Femur (tissue), 1 donor: ENCODE measurements at regions not wholly inside any gene's neighbourhood (a gene's known extent, or its start where the extent isn't known, plus 50 kb on each side); places are given as distances from the start of the nearest gene placed in this dataset.
"Not testable (repeated sequence)": the region's sequence is repeated elsewhere in the genome, so short reads cannot be mapped to it uniquely, and the experiment has no call there.

Experiments
- DNase-seq: peaks from one replicate; pipeline ENCODE4 v3.0.0-alpha.2; 2017

DNA sequence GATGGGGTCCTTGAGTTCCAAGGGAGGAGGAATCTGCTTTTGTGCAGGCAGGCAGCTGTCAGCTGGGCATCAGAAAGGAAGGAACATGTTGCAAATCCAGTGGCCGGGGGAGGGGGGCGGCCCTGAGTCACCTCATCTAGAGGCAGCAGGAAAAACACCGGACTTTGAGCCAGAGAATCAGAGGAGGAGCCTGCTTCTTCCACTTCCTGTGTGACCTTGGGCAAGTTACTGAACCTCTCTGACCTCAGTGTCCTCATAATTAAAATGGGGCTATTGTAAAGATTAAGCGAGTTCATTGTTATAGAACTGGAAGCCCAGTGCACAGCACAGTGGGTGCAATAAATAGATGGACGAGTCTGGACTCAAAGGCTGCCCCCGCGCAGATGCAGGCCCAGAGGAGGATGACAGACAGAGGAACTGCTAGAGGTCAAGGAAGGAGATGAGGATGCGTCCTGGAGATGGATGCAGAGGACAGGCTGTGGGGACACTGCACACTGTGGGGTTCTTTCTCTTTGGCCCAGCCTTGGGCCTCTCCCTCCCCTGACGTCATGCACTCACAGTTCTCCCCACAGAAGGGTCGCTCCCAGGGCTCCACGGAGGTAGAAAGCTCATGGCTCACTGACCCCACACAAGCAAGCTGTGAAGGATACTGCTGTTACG, 714.3 kb downstream of the MATN1 start:
- no peak for DNase-seq

DNA sequence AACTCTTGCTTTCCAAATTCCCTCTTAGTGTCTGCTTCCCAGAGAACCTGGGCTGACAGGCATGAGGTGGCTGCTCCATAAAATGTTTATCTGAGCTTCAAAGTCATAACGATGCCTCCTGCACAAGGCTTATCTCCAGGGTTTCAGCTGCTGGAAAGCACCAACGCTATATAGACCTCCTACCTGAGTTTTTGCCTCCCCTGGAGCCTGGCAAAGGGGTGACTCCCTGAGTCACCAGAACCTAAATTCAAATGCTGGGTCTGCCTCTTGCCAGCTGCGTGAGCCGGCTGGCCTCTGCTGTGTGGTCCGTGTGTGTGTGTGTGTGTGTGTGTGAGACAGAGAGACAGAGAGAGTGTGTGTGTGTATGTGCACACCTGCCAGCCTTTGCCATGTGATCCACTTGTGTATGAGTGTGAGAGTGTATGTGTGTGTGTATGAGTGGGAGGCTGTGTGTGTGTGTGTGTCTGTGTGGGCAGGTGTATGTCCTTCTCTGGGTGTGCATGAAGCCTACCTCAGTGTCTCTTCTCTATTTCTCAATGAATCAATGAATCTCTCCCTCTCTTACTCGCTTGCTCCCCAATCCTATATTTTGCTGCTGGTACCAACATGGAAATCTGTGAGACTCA, 714.9 kb downstream of the MATN1 start:
- no peak for DNase-seq

DNA sequence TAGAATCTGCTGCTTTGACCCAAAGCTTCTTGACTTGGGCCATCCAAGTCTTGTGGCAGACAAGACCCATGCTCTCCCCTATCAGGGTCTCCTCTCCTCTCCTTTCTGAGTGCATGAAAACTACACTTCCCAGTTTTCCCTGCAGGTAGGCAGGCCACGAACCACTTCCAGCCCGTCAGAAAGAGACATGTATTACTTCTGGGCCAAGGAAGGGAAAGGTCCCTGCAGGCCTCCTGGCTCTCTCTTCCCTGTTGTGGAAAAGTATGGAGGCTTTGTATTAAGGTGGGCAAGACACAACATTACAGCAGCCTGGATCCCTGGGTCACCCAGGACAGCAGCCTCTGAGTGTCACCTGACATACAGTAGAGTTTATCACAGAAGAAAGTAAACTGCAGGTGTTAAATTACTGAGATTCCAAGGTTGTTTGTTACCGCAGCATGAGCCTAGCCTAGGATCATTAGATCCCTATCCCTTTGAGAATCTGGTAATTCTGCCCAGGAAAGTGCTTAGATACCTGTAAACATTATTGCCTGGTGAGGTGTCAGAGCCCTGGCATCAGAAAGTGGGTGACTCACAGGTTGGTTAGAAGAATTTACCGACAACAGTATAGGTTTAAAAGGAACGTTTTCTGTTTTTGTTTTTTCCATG, 717.3 kb downstream of the MATN1 start:
- DNase-seq = no peak

DNA sequence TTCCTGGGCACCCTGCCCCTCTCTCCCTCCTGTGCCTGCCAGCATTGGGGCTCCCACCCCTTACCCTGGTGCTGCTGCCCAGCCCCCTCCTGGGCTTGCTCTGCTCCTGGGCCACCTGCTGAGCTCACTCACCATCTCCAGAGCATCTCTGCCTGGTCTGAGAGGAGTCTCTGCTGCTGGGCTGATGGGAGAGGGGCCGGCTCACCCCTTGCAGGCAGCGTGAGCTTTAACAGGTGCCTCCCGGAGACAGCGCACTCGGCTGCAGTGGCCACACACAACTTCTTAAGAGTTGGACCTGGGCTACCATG, 721.7 kb downstream of the MATN1 start:
- no peak for DNase-seq

DNA sequence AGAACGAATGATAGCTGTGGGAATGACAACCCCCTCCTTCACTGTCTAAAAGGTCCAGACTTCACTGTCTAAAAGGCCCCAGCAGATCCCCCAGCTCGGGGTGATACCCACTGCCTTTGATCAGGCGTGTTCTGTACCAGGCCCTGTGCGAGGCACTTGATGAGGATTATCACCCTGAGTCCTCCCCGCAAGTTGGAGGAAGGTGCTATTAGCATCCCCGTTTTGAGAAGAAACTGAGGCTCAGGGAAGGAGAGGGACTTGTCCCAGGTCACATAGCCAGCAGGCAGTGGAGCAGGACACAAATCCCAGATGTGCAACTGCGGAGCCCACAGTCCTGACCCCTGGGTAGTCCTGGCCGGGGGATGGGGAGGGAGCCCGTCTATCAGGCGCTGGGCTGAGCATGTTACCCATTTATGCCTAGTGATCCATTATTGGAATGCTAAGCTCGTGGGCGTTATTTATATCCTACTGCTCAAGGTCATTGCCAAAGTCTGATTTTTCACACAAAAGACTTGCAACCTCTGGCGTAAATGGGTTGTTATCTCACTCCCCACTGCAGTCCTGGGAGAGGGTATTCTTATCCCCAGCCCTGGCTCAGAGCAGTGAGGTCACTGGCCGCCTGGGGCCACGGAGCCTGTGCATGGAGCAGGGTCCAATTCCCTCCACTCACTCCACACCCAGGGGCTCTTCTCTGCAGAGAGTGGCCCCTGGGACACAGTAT, 722.2 kb downstream of the MATN1 start:
- no peak for DNase-seq

DNA sequence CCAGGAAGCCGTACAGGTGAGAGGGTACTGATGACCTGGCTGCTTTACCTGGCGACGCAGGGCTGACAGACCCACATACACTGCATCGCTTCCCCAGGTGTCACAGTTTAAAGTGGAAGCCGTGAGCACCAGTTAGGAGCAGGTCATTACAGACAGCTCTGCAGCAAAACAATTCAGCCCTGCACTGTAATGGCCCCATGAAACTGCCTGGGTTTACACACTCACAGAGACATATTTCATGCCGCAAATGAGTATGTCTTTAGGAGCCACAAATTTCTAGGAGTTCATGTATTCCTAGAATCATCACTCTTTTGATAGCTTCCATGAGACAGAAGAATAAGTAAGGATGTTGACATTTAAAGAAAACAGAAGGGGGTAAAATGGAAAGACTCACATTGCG, 723.1 kb downstream of the MATN1 start:
- DNase-seq = no peak

DNA sequence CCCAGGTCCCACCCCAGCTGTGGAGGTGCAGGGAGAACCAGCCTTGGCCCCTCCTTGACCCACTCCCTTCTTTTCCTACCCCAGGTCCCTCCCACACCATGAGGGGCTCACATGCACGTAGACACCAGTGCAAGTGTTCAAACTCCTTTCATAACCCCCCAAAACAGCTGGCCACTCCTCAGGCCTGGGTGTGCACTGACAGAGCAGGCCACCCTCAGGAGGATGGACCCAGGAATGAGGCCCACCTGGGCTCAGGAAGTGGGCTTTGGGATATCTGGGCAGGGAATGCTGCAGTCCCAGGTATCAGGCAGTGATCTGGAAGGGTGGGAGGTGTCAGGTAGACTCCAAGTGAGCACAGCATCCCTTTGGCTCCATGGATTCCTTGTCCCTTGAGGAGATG, 723.8 kb downstream of the MATN1 start:
- DNase-seq = no peak

DNA sequence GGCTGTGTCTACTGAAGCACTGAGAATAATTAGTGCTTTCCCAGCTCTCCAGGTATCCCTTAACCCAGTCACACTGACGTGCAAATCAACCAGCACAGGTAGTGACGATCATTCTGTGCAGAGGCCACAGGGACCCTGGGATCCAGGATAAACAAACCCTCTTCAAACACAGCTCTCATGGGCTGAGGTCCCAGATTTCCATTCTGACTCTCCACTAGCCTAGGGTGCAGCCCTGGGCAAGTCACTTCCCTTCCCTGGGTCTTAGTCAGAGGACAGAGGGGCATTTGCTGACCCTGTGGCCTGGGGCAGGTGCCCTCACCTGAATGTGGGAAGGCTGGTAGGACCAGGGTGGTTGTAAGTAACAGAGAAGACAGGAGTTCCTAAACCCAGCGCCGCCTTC, 724.7 kb downstream of the MATN1 start:
- DNase-seq = no peak

DNA sequence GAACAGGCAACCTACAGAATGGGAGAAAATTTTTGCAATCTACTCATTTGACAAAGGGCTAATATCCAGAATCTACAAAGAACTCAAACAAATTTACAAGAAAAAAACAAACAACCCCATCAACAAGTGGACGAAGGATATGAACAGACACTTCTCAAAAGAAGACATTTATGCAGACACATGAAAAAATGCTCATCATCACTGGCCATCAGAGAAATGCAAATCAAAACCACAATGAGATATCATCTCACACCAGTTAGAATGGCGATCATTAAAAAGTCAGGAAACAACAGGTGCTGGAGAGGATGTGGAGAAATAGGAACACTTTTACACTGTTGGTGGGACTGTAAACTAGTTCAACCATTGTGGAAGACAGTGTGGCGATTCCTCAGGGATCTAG, 725.6 kb downstream of the MATN1 start:
- not testable (repeated sequence) for DNase-seq

DNA sequence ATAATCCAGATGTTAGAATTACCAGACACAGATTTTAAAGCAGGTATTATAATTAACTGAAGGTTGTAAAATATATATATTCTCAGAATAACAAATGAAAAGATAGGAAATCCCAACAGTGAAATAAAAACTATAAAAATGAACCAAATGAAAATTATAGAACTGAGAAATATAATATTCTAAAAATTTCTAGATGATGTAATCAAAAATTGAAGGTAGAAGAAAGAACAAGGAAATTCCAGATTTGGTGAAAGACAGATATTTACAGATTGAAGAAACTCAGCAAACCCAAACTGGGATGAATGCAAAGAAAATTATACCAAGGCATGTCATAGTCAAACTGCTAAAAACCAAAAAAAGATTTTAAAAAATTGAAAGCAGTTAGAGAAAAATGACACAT, 729.4 kb downstream of the MATN1 start:
- no peak for DNase-seq

DNA sequence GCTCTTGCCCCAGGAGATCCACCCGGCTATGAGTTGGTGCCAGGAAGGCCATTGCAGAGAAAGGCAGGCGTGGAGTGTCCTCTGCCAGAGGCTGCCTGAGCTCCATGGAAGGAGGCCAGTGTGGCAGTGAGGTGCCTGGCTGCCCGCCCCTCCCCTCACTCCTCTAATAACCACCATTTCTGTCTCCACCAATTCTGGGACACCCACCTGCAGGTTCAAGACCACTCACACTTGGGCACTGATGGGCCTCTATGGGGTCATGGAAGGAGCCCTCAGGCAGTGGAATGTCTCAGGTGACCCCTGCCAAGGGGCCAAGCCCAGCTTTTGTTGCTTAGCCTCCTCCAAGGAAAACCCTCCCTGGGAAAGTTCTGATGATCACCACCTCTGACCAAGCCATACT, 731.6 kb downstream of the MATN1 start:
- DNase-seq = no peak

DNA sequence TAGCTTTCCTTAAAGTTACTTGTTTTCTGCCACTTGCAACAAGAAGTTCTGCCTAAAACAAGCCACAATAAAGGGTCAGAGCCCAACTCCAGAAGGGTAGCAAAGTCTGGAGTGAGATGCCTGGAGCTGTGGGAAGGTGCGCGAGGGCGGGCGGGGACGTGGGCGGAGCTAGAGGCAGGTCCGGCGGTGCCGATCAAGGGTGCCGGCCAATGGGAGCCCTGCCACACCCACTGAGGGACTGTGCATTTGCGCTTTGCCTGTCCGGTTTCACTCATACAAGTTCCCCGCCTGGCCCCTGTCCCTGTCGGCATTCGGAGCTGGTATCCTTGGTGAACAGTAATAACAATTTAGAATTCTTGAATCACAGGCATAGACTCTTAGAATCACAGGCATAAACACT, 732.4 kb downstream of the MATN1 start:
- DNase-seq = no peak

DNA sequence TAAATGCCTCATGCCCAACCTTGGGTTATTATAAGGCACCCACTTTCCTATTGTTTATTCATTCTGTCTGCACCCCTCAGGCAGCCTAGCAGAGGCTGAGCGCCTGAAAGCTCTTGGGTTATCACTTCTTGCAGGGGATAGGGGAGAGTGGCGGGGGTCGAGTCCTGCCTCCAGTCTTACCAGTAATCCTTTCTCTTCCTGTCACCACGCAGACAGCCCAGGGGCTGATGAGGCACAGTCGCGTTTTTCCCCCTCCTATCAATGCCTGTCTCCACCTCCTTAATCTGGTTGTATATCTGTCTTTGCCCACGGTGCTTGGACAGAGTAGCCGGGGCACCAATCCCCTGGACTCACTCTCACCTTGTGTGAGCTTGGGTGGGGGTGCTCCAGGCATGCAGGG, 733.1 kb downstream of the MATN1 start:
- no peak for DNase-seq

DNA sequence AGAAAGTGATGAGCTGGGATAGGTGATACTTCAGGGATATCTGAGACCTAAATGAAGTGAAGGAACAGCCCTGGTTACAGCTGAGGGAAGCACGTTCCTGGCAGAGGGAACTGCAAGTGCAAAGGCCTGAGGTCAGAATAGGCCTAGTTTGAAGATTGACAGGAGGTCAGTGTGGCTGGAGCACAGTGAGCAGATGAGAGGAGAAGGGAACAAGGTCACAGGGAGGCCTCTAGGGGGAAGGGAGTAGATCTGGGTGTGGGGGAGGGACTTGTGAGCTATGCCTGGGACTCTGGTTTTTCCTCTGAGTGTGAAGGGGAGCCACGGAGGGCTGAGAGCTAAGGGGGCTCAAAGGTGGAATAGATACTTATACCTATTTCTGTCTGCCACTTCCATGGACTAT, 736.4 kb downstream of the MATN1 start:
- DNase-seq = no peak

DNA sequence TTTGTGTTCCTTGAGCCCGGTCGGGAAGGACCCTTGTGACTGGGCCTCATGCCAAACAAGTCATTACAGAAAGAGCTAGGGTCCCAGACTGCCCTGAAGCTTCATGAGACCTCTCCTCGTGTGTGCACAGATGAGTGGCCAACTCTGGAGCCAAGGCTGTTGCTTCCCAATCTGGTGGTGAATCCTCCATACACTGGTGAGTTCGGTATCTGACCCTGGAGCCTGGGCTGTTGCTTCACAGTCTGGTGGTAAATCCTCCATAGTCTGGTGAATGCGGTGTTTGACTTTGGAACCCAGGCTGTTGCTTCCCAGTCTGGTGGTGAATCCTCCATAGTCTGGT, 737.8 kb downstream of the MATN1 start:
- DNase-seq = no peak

DNA sequence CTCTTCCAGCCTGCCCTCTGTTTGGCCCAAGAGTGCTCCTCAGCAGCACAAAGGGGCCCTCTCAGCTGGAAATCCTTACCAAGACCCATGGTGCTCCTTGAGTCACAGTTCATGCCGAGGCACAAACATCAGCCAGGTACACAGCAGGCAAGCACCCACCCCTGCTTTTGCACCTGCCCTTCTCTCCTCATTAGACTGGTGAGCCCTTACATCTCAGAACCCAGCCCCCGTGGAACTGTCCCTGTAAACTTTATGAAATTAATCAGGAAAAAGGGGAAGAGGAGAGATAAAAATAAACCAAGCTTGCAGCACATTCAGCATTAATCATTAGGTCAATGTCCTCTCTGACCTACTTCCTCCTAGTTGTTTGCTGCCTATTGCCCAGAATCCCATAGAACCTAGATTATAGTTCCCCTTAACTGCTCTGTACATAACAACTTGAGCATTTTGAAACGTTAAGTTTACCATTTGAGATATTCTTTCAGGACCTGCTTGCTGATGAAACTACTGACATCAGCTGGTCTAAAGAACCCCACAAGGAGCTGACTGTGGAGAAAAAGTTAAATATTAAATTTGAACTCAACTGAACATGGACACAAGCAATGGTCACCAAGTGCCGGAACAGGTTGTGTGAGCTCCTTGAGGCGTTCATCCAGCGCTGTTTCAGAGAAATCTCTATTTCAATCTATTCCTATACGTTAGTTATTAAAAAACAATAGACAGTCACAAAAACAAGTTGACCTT, 738.4 kb downstream of the MATN1 start:
- no peak for DNase-seq

DNA sequence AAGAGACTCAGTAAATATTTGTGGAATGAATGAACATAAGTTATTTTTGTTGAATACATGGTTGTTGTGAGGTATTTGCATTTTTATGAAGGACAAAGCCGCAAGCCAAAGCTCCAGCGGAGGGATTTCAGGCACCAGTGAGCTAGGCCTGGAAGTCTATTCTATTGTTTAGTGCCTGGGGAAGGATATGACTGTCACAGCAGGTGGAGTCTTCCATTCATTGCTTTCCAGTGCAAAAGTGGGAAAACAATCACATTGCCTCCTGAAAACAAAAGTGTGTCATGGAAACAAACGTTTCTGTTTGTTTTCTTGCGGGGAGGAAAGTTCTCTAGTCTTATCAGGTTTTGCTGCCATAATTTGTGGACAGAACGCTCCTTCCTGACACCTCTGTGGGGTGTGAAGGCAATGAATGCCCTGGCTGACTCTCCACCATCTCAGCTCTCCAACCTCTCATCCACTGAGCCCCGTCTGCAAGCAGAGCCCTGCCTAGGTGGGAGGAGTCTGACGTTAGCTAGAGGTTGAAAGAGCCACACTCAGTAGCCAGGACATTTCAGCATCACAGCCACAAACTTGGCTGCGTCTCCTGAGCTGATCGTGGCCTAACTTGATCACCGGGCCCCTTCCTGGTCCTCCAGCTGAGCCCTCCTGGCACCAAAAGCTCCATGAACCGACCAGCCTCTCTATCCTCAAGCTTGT, 739.1 kb downstream of the MATN1 start:
- no peak for DNase-seq

DNA sequence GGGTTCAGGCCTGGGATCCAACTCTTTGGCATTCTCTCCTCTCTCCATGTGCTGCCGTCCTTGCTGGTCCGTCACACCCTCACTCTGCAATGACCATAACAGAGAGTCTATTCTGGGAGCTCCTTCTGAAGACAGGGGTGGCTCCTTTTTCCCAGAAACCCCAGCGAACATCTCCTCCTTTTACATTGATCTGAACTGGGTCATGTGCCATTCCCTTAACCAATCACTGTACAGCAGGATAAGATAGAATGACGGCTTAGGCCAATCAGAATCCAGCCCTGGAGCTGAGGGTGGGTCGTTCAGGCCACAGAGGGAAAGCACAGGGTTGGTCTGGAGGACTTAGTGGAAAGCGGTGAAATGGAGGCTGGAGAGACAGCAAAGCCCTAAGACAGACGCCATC, 740.1 kb downstream of the MATN1 start:
- DNase-seq = no peak

DNA sequence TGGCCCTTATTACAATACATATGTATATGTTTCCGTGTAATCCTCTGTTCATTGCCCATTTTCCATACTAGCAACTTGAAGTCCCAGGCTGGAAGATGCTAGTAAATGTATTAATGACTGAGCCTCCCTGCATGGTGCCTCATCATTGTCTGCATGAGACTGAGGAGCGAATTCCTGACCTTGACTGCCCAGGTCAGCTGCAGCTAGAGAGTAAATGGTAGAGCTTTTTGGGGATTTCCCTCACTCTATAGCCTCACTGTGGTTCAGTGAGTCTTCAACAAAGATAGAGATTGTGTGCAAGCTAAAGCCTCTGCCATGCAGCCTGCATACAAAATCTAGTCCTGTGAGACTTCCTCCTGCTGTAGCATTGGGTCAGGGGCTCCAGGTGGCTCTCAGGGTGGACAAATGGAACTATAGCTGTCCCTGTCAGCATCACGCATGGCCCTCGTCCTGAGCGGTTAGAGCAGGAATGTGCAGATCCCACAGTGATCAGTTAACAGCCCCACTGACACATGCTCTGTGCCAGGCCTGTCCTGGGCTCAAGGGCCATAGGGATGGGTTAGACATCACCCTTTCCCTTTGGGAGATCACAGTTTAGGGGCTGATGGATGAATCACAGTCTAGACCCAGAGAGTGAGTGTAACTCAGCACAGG, 741.7 kb downstream of the MATN1 start:
- DNase-seq = no peak

DNA sequence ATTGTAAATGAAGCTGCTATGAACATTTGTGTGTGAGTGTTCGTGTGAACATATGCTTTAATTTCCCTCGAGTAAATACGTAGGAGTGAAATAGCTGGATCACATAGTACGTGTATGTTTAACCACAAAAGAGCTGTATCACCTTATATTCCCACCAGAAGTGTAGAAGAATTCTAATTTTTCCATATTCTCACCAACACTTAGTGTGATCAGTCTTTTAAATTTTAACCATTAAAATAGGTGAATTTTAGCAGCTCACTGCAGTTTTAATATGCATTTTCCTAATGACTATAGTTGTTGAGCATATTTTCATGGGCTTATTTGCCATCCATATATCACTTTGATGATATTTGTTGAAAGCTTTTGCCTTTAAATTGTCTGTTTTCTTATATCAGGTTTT, 741.2 kb downstream of the PTPRU start:
- DNase-seq = no peak

DNA sequence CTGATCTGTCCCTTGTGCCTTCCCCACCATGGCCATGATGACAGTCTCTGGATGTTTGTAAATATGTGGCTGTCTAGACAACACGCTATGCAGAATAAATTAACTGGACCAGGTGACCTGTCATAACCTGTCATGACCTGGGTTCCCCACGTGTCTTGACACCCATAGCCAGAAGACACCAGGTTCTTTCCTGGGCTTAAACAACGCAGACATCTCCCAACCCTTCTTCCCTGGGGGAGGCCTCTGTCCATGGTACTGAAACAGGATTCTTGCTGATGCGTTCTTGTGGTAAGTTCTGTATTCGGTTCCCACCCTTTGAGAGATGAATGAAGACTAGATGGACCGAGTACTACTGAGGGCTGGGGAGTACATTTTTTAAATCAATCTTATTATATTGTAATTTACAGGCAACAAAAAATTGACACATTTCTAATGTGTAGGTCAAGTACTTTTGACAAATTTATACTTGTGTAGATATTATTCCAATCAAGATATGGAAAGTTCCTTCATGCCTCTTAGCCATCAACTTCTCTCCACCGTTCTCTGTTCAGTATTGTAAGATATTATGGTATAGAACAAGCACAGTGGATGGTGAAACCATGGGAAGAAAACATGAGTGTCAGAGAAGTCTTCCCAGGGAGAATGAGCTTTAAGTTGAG, 738.8 kb downstream of the PTPRU start:
- DNase-seq = no peak

DNA sequence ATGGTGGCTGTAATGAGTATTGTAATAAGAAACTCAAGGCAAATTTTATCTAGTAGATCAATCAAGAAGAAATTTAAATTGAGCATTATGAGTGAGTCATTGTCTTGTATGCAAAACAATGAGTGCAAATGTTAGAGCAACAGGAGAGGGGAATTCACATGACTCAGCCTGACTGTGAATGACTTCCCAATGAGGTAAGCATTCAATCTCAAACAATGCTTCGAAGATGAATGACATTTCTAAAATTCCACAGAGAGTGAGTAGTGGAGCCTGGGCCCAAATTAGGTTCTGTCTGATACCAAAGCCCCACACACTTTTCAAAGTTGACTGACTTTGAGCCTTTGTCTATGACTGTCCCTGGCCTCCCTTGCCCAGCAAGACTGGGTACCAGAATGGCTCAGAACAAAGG, 738.0 kb downstream of the PTPRU start:
- no peak for DNase-seq
